ENCODE measurements at regions not wholly inside any gene's neighbourhood (a gene's known extent, or its start where the extent isn't known, plus 50 kb on each side); places are given as distances from the start of the nearest gene placed in this dataset.

DNA sequence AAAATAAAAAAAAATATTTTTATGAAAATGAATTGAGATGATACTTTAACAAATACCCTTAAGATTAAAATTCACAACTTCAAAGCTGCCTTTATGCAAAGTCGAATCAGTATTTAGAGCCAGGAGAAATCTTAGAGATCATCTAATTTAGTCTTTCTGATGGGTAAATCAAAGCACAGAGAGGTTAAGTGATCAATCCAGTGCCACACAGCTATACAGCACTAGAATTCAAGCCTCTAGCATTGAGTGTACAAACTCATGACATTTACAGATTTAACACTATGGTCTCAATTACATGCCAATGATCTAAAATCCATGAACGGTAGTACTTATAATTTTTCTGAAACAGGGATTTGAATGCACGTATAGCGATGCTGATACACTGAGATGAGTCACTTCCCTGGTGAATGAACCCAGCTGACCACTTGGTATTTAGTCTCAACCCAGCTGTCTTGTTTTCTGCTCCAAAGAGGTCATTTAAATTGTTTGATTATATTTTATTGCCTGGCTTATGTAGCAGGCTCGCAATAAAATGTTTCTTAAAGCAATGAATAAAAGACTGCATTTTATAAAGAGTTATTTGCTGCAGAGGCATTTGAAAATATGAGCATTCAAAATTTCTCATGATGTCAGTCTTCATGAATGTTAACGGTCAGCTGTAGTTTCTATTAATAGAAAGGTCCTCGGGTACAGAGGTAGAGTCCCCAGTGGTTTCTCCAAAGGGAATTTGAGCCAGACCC lies 152.4 kb upstream of the PRICKLE1 start:
- intact Hi-C loops (cut with DNase I), result no loop called here
- no peaks in the 10 kb centered on the region for H3K36me3 ChIP-seq
- no peak overlapping the region for H3K27ac ChIP-seq

DNA sequence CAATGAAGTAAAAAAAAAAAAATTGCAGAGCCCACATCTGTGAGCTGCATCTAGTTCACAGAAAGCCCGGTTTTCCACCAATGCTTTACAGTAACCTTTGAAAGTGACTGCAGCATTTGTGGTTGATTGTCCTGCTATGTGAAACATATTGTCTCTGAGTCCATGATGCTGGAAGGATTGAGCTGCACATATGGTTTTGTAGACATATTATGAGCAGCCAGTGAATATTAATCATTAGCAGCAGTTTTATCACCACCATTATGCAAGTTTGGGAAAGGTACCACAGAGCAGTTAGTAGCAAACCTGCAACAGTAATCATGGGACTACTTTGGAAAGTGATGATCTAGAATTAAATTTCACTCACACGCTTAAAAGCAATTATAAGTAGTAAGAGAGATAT lies 151.5 kb upstream of the PRICKLE1 start:
- H3K4me3 ChIP-seq, result no peak overlapping the region
- no peaks in the 10 kb centered on the region for H3K36me3 ChIP-seq
- no peaks in the 10 kb centered on the region for H3K27me3 ChIP-seq (replicated peaks; ENCODE audit: insufficient read depth)
- H3K9me3 ChIP-seq, result no peaks in the 10 kb centered on the region
- DNase-seq (ENCODE audit: low spot score), result no peak
- H3K27ac ChIP-seq, result no peak overlapping the region
- H3K4me1 ChIP-seq (replicated peaks), result no peaks in the 10 kb centered on the region
- 97% methylated on average over 2 of the region's 2 CpGs for WGBS
- TF ChIP-seq POLR2AphosphoS5 (IDR thresholded peaks at IDR 0.05), result no peak
- TF ChIP-seq, protein P1, sequence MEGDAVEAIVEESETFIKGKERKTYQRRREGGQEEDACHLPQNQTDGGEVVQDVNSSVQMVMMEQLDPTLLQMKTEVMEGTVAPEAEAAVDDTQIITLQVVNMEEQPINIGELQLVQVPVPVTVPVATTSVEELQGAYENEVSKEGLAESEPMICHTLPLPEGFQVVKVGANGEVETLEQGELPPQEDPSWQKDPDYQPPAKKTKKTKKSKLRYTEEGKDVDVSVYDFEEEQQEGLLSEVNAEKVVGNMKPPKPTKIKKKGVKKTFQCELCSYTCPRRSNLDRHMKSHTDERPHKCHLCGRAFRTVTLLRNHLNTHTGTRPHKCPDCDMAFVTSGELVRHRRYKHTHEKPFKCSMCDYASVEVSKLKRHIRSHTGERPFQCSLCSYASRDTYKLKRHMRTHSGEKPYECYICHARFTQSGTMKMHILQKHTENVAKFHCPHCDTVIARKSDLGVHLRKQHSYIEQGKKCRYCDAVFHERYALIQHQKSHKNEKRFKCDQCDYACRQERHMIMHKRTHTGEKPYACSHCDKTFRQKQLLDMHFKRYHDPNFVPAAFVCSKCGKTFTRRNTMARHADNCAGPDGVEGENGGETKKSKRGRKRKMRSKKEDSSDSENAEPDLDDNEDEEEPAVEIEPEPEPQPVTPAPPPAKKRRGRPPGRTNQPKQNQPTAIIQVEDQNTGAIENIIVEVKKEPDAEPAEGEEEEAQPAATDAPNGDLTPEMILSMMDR (IDR thresholded peaks at IDR 0.05), result no peak
- no peak for TF ChIP-seq POLR2A (IDR thresholded peaks at IDR 0.05)
- intact Hi-C loops (cut with DNase I), result no loop called here

More for the DNA sequence above, 152.4 kb upstream of the PRICKLE1 start:
- H3K9me3 ChIP-seq, result no peaks in the 10 kb centered on the region
- no peak for DNase-seq (ENCODE audit: low spot score)
- TF ChIP-seq, protein P1 (IDR thresholded peaks at IDR 0.05), result no peak
- TF ChIP-seq POLR2AphosphoS5 (IDR thresholded peaks at IDR 0.05), result no peak
- no peak for TF ChIP-seq POLR2A (IDR thresholded peaks at IDR 0.05)
- H3K4me1 ChIP-seq (replicated peaks), result no peaks in the 10 kb centered on the region
- WGBS, result 36% methylated on average over 7 of the region's 7 CpGs
- H3K4me3 ChIP-seq, result no peak overlapping the region
- H3K27me3 ChIP-seq (replicated peaks; ENCODE audit: insufficient read depth), result no peaks in the 10 kb centered on the region

DNA sequence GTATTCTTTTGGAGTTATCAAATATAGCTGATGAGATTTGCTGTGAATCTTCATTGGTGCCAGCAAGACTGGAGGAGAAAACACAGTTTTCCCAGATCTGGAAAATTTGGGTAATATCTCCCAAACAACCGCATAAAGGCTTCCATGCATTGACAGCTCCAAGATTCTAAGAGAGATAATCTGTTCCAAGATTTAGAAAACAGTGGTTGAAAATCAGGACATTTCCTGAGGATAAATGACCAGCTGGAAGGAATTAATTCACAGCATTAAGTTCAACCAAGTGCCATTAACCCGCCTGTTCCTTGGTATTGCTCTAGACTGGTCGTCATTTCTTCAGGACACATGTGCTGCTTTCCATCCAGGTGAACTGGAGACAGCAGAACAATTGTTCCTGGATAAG lies 147.9 kb upstream of the PRICKLE1 start:
- no peaks in the 10 kb centered on the region for H3K27me3 ChIP-seq (replicated peaks; ENCODE audit: insufficient read depth)
- intact Hi-C loops (cut with DNase I), result no loop called here
- H3K4me1 ChIP-seq (replicated peaks), result no peaks in the 10 kb centered on the region
- no peak overlapping the region for H3K27ac ChIP-seq
- 81% methylated on average over 3 of the region's 3 CpGs for WGBS
- no peak for TF ChIP-seq POLR2AphosphoS5 (IDR thresholded peaks at IDR 0.05)
- no peak for TF ChIP-seq POLR2A (IDR thresholded peaks at IDR 0.05)
- TF ChIP-seq, protein P1 (IDR thresholded peaks at IDR 0.05), result no peak
- no peaks in the 10 kb centered on the region for H3K9me3 ChIP-seq
- no peak overlapping the region for H3K4me3 ChIP-seq
- no peak for DNase-seq (ENCODE audit: low spot score)
- no peaks in the 10 kb centered on the region for H3K36me3 ChIP-seq

DNA sequence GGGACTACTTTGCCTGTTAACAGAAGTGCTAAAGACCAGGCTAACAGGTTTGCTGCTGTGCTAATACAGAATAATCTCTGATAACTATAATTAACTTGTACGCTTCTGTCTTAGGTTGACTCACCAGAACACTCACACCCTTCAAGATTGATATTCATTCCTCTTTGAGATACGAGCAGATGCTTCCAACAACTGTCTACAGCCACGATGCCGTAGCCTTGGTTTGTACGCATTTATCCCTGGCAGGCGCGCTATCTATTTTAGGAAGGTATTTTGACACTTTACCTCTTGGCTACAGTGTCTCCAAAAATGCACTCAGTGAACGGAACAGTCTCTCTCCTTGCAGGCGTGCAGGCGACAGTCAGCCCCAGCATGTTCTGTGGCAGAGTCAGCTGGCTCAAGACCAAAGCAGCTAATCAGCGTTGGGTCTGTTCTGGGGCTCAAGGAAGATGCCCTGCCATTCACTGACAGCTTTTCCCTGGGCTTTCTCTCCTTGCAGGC lies 146.4 kb upstream of the PRICKLE1 start:
- Histone ChIP-seq H3K4me1 (replicated peaks) (no peaks in the 10 kb centered on the region), H3K4me3 (no peak overlapping the region), H3K9me3 (no peaks in the 10 kb centered on the region), H3K27me3 (replicated peaks; ENCODE audit: insufficient read depth) (no peaks in the 10 kb centered on the region), H3K36me3 (no peaks in the 10 kb centered on the region), H3K27ac (no peak overlapping the region)
- 15% methylated on average over 11 of the region's 11 CpGs for whole genome bisulfite sequencing
- intact Hi-C loops (cut with DNase I), result no loop called here
- TF ChIP-seq POLR2A (IDR thresholded peaks at IDR 0.05) (no peak), POLR2AphosphoS5 (IDR thresholded peaks at IDR 0.05) (no peak)
- TF ChIP-seq, protein P1 (IDR thresholded peaks at IDR 0.05), result no peak
- peak; percentile 25 for DNase-seq (ENCODE audit: low spot score)

DNA sequence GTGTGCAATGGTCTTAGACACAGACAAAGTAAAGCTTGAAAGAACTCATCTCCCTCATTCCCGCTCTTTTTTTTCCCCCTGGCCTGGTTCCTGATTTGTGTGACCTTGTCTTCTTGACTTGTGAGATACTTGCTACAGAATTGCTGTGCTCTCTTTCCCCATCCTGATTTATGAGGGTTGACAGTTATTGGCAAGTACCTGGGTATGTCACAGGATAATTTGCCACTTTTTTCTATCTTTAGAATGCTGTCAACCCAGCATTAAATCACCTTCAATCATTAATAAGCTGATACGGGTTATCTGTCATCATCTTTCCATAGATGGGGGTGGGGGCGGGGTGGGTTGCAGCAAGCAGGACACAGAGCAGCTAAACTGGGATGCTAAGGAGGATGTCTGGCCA lies 144.4 kb upstream of the PRICKLE1 start:
- H3K27me3 ChIP-seq (replicated peaks; ENCODE audit: insufficient read depth), result no peaks in the 10 kb centered on the region
- no peaks in the 10 kb centered on the region for H3K9me3 ChIP-seq
- no peak overlapping the region for H3K4me3 ChIP-seq
- H3K4me1 ChIP-seq (replicated peaks), result no peaks in the 10 kb centered on the region
- H3K27ac ChIP-seq, result no peak overlapping the region
- H3K36me3 ChIP-seq, result no peaks in the 10 kb centered on the region
- WGBS, result 67% methylated on average over 3 of the region's 3 CpGs
- TF ChIP-seq, protein P1 (IDR thresholded peaks at IDR 0.05), result no peak
- TF ChIP-seq POLR2A (IDR thresholded peaks at IDR 0.05) (no peak), POLR2AphosphoS5 (IDR thresholded peaks at IDR 0.05) (no peak)
- no peak for DNase-seq (ENCODE audit: low spot score)
- intact Hi-C loops (cut with DNase I), result no loop called here

Data from prostate gland (tissue), 2 donors.